NT2/D1 (cell line): ENCODE measurements at regions not wholly inside any gene's neighbourhood (a gene's known extent, or its start where the extent isn't known, plus 50 kb on each side); places are given as distances from the start of the nearest gene placed in this dataset.
A peak's percentile ranks its signal among the peaks of the same experiment; 100 is the strongest.

Experiments used
- DNase-seq: peaks from one replicate; pipeline ENCODE4 v3.0.0-alpha.2; 2011; ENCODE audit warnings: low read depth, low spot score
- H3K27me3 ChIP-seq: 2 replicates; pipeline ENCODE4 v1.6.0; 2011; ENCODE audit warnings: mild to moderate bottlenecking; ENCODE audit not compliant: insufficient read length, insufficient read depth
- H3K36me3 ChIP-seq: 2 replicates; pipeline ENCODE4 v1.6.1; 2011; ENCODE audit warnings: mild to moderate bottlenecking, low read length, mixed read lengths; ENCODE audit not compliant: insufficient read depth, insufficient read length
- H3K4me1 ChIP-seq: 2 replicates; pipeline ENCODE4 v1.5.1; 2011; ENCODE audit not compliant: insufficient read depth, insufficient read length
- H3K4me3 ChIP-seq: 2 replicates; pipeline ENCODE4 v1.5.1; 2011; ENCODE audit warnings: low read depth; ENCODE audit not compliant: insufficient read length
- H3K9ac ChIP-seq: 2 replicates; pipeline ENCODE4 v1.6.0; 2011; ENCODE audit warnings: low read depth; ENCODE audit not compliant: insufficient read length
- H3K9me3 ChIP-seq: 2 replicates; pipeline ENCODE4 v1.5.1; 2011; ENCODE audit warnings: mild to moderate bottlenecking, low read length; ENCODE audit not compliant: insufficient read depth
- SUZ12 ChIP-seq: IDR thresholded peaks from 2 replicates; pipeline ENCODE4 v1.6.1; 2011; ENCODE audit not compliant: insufficient read length, insufficient read depth; ENCODE audit errors: extremely low read depth
- YY1 ChIP-seq: IDR thresholded peaks from 2 replicates; pipeline ENCODE4 v1.6.1; 2011; ENCODE audit not compliant: insufficient read length, insufficient read depth
- ZNF274 ChIP-seq: IDR thresholded peaks from 2 replicates; pipeline ENCODE4 v1.6.1; 2011; ENCODE audit warnings: mild to moderate bottlenecking, low read depth, low read length

- no peak overlapping the region for H3K9ac ChIP-seq
- no peaks in the 10 kb centered on the region for H3K4me1 ChIP-seq
- no peaks in the 10 kb centered on the region for H3K36me3 ChIP-seq
- no peak overlapping the region for H3K4me3 ChIP-seq
- peak; percentile 46 for DNase-seq
- TF ChIP-seq YY1 (no peak), ZNF274 (no peak), SUZ12 (no peak)
- H3K9me3 ChIP-seq = no peaks in the 10 kb centered on the region
- no peaks in the 10 kb centered on the region for H3K27me3 ChIP-seq
Measured at GRCh38 chr2:38192976-38193375, 117.0 kb upstream of the CYP1B1 start.

GRCh38 chr2:38192046-38192445 lies 116.1 kb upstream of the CYP1B1 start:
- Histone ChIP-seq H3K9me3 (no peaks in the 10 kb centered on the region), H3K27me3 (no peaks in the 10 kb centered on the region), H3K36me3 (no peaks in the 10 kb centered on the region), H3K9ac (no peak overlapping the region), H3K4me1 (no peaks in the 10 kb centered on the region), H3K4me3 (no peak overlapping the region)
- no peak for DNase-seq
- TF ChIP-seq ZNF274 (no peak), SUZ12 (no peak), YY1 (no peak)

GRCh38 chr2:38191516-38191915 lies 115.6 kb upstream of the CYP1B1 start:
- H3K4me3 ChIP-seq = no peak overlapping the region
- H3K4me1 ChIP-seq = no peaks in the 10 kb centered on the region
- no peaks in the 10 kb centered on the region for H3K9me3 ChIP-seq
- no peaks in the 10 kb centered on the region for H3K27me3 ChIP-seq
- H3K9ac ChIP-seq = no peak overlapping the region
- no peak for TF ChIP-seq YY1
- TF ChIP-seq ZNF274 = no peak
- TF ChIP-seq SUZ12 = no peak
- DNase-seq = no peak
- no peaks in the 10 kb centered on the region for H3K36me3 ChIP-seq

GRCh38 chr2:38190542-38191218 lies 114.7 kb upstream of the CYP1B1 start:
- no peak overlapping the region for H3K4me3 ChIP-seq
- no peaks in the 10 kb centered on the region for H3K9me3 ChIP-seq
- no peaks in the 10 kb centered on the region for H3K4me1 ChIP-seq
- no peaks in the 10 kb centered on the region for H3K36me3 ChIP-seq
- no peak overlapping the region for H3K9ac ChIP-seq
- DNase-seq = no peak
- TF ChIP-seq ZNF274 = no peak
- no peak for TF ChIP-seq SUZ12
- no peaks in the 10 kb centered on the region for H3K27me3 ChIP-seq

GRCh38 chr2:38187541-38188011 lies 111.6 kb upstream of the CYP1B1 start:
- no peak for DNase-seq
- Histone ChIP-seq H3K27me3 (no peaks in the 10 kb centered on the region), H3K9ac (no peak overlapping the region), H3K9me3 (no peaks in the 10 kb centered on the region), H3K4me1 (no peaks in the 10 kb centered on the region), H3K36me3 (no peaks in the 10 kb centered on the region), H3K4me3 (no peak overlapping the region)
- no peak for TF ChIP-seq YY1
- no peak for TF ChIP-seq ZNF274
- no peak for TF ChIP-seq SUZ12

GRCh38 chr2:38185012-38185491 lies 109.1 kb upstream of the CYP1B1 start:
- H3K36me3 ChIP-seq = no peaks in the 10 kb centered on the region
- H3K27me3 ChIP-seq = no peaks in the 10 kb centered on the region
- no peak overlapping the region for H3K4me3 ChIP-seq
- no peaks in the 10 kb centered on the region for H3K4me1 ChIP-seq
- no peak overlapping the region for H3K9ac ChIP-seq
- TF ChIP-seq YY1 (no peak), ZNF274 (no peak), SUZ12 (no peak)
- H3K9me3 ChIP-seq = 0 out of 2 replicates have a peak, but pooled peaks cover 4% of the 10 kb centered on the region
- DNase-seq = no peak

GRCh38 chr2:38182492-38183003 lies 106.6 kb upstream of the CYP1B1 start:
- no peak overlapping the region for H3K9ac ChIP-seq
- H3K4me3 ChIP-seq = no peak overlapping the region
- TF ChIP-seq YY1 (no peak), ZNF274 (no peak)
- no peak for DNase-seq
- H3K4me1 ChIP-seq = no peaks in the 10 kb centered on the region
- 0 out of 2 replicates have a peak, but pooled peaks cover 4% of the 10 kb centered on the region for H3K9me3 ChIP-seq
- no peaks in the 10 kb centered on the region for H3K36me3 ChIP-seq
- no peaks in the 10 kb centered on the region for H3K27me3 ChIP-seq
